ENCODE measurements at regions not wholly inside any gene's neighbourhood (a gene's known extent, or its start where the extent isn't known, plus 50 kb on each side); places are given as distances from the start of the nearest gene placed in this dataset.
"Not testable (repeated sequence)": the region's sequence is repeated elsewhere in the genome, so short reads cannot be mapped to it uniquely, and the experiment has no call there.

- TF ChIP-seq CTCF (IDR thresholded peaks at IDR 0.05) = no peak
- intact Hi-C loops (cut with micrococcal nuclease) = no loop called here
- H3K4me1 Mint-ChIP-seq (ENCODE audit: low read depth) = no peaks in the 10 kb centered on the region
- H3K9me3 Mint-ChIP-seq = no peaks in the 10 kb centered on the region
- DNase-seq (no peak), ATAC-seq (no peak)
- H3K36me3 Mint-ChIP-seq (ENCODE audit: low read depth) = no peaks in the 10 kb centered on the region
- CTCF ChIA-PET = no interaction called here
- no peaks in the 10 kb centered on the region for H3K27me3 Mint-ChIP-seq
- POLR2A ChIA-PET = no interaction called here
- H3K27ac Mint-ChIP-seq = no peak overlapping the region
- no peak overlapping the region for H3K4me3 Mint-ChIP-seq
Measured at GRCh38 chr1:73842436-73842835, 355.5 kb downstream of the LRRIQ3 start.

- DNase-seq (peak; percentile 33), ATAC-seq (no peak)
- H3K27ac Mint-ChIP-seq = no peak overlapping the region
- no peak for TF ChIP-seq CTCF (IDR thresholded peaks at IDR 0.05)
- ChIA-PET CTCF (no interaction called here), POLR2A (no interaction called here)
- H3K4me1 Mint-ChIP-seq (ENCODE audit: low read depth) = no peaks in the 10 kb centered on the region
- no peaks in the 10 kb centered on the region for H3K36me3 Mint-ChIP-seq (ENCODE audit: low read depth)
- H3K9me3 Mint-ChIP-seq = no peaks in the 10 kb centered on the region
- H3K27me3 Mint-ChIP-seq = no peaks in the 10 kb centered on the region
- H3K4me3 Mint-ChIP-seq = no peak overlapping the region
- intact Hi-C loops (cut with micrococcal nuclease) = no loop called here
Measured at GRCh38 chr1:73839922-73840321, 358.1 kb downstream of the LRRIQ3 start.

GRCh38 chr1:73832276-73833181 lies 365.4 kb downstream of the LRRIQ3 start:
- H3K4me1 Mint-ChIP-seq (ENCODE audit: low read depth) = no peaks in the 10 kb centered on the region
- POLR2A ChIA-PET = no interaction called here

GRCh38 chr1:73827283-73827682 lies 370.7 kb downstream of the LRRIQ3 start:
- H3K9me3 Mint-ChIP-seq; H3K27ac Mint-ChIP-seq; H3K36me3 Mint-ChIP-seq (ENCODE audit: low read depth); intact Hi-C loops (cut with micrococcal nuclease); ATAC-seq; H3K27me3 Mint-ChIP-seq; POLR2A ChIA-PET; DNase-seq; CTCF ChIA-PET; H3K4me3 Mint-ChIP-seq; H3K4me1 Mint-ChIP-seq (ENCODE audit: low read depth): not testable (repeated sequence)

More at GRCh38 chr1:73832276-73833181, 365.4 kb downstream of the LRRIQ3 start:
- CTCF ChIA-PET = no interaction called here
- ATAC-seq = no peak
- TF ChIP-seq CTCF (IDR thresholded peaks at IDR 0.05) = no peak
- Mint-ChIP-seq H3K27ac (no peak overlapping the region), H3K36me3 (ENCODE audit: low read depth) (no peaks in the 10 kb centered on the region), H3K4me3 (no peak overlapping the region), H3K27me3 (no peaks in the 10 kb centered on the region), H3K9me3 (no peaks in the 10 kb centered on the region)
- no peak for DNase-seq
- intact Hi-C loops (cut with micrococcal nuclease) = no loop called here

GRCh38 chr1:73824065-73824464 lies 373.9 kb downstream of the LRRIQ3 start:
- Mint-ChIP-seq H3K27me3 (no peaks in the 10 kb centered on the region), H3K9me3 (no peaks in the 10 kb centered on the region), H3K27ac (no peak overlapping the region), H3K4me1 (ENCODE audit: low read depth) (no peaks in the 10 kb centered on the region), H3K36me3 (ENCODE audit: low read depth) (no peaks in the 10 kb centered on the region), H3K4me3 (no peak overlapping the region)
- ATAC-seq (no peak), DNase-seq (no peak)
- intact Hi-C loops (cut with micrococcal nuclease) = no loop called here
- ChIA-PET POLR2A (no interaction called here), CTCF (no interaction called here)
- TF ChIP-seq CTCF (IDR thresholded peaks at IDR 0.05) = no peak

All from activated CD8-positive, alpha-beta T cell treated with anti-CD3 and anti-CD28 coated beads for 36 hours (primary cell).